Nephron progenitor cell (in vitro differentiated cells): ENCODE measurements at regions not wholly inside any gene's neighbourhood (a gene's known extent, or its start where the extent isn't known, plus 50 kb on each side); places are given as distances from the start of the nearest gene placed in this dataset.
A peak's percentile ranks its signal among the peaks of the same experiment; 100 is the strongest.

Experiments used
- DNase-seq: peaks from one replicate; pipeline ENCODE4 v3.0.0; 2021
- H3K27ac Mint-ChIP-seq: 2 replicates; pipeline ENCODE4 v1.8.0; 2021; ENCODE audit warnings: mild to moderate bottlenecking, moderate library complexity, mixed read lengths
- H3K27me3 Mint-ChIP-seq: 2 replicates; pipeline ENCODE4 v1.8.0; 2021; ENCODE audit warnings: mild to moderate bottlenecking, low read depth, mixed read lengths; ENCODE audit not compliant: poor library complexity
- H3K36me3 Mint-ChIP-seq: 2 replicates; pipeline ENCODE4 v1.8.0; 2021; ENCODE audit warnings: low read depth, mixed read lengths
- H3K4me1 Mint-ChIP-seq: 2 replicates; pipeline ENCODE4 v1.8.0; 2021; ENCODE audit warnings: mixed read lengths
- H3K4me3 Mint-ChIP-seq: 2 replicates; pipeline ENCODE4 v1.8.0; 2021; ENCODE audit warnings: mild to moderate bottlenecking, moderate library complexity, mixed read lengths
- H3K9me3 Mint-ChIP-seq: 2 replicates; pipeline ENCODE4 v1.8.0; 2021; ENCODE audit warnings: mild to moderate bottlenecking, moderate library complexity, mixed read lengths
- CTCF ChIP-seq: fragments of 200-600 bp; sonication (generic); IDR thresholded peaks from 2 replicates; pipeline ENCODE4 v1.5.0; 2021; ENCODE audit warnings: antibody characterized with exemption

- TF ChIP-seq CTCF = peak; percentile 20
- no peak for DNase-seq
- Mint-ChIP-seq H3K9me3 (peaks cover 31% of the 10 kb centered on the region), H3K27me3 (peaks cover 4% of the 10 kb centered on the region), H3K27ac (no peak overlapping the region), H3K4me1 (peaks cover 4% of the 10 kb centered on the region), H3K36me3 (no peaks in the 10 kb centered on the region), H3K4me3 (no peak overlapping the region)
Measured at GRCh38 chr2:223247136-223247535, 195.1 kb downstream of the KCNE4 start.

- Mint-ChIP-seq H3K9me3 (peaks cover 11% of the 10 kb centered on the region), H3K4me3 (no peak overlapping the region), H3K36me3 (no peaks in the 10 kb centered on the region), H3K27ac (no peak overlapping the region), H3K4me1 (peaks cover 4% of the 10 kb centered on the region), H3K27me3 (peaks cover 4% of the 10 kb centered on the region)
- TF ChIP-seq CTCF = no peak
- DNase-seq = no peak
Measured at GRCh38 chr2:223251656-223252229, 199.8 kb downstream of the KCNE4 start.

DNA sequence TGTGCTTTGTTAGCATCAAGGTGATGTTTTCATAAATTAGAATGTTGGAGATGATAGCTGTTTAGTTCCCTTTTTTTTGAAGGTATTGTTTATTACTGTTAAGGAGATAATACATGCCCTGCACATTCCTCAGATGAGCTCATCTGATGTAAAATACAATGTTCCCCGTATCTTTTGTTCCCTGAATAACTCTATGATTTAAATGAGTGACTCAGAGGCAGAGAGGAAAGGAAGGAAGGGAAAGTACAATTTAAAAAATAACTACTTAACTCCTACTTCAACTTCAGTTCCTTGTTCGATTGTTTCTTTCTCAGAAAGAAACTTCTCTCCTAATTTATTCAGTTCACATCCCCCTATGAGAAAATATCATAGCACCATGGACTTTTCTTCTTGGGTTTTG, 208.7 kb downstream of the KCNE4 start:
- Mint-ChIP-seq H3K27ac (no peak overlapping the region), H3K4me1 (peaks cover 10% of the 10 kb centered on the region), H3K36me3 (no peaks in the 10 kb centered on the region), H3K4me3 (no peak overlapping the region), H3K9me3 (peaks cover 17% of the 10 kb centered on the region), H3K27me3 (peaks cover 9% of the 10 kb centered on the region)
- no peak for TF ChIP-seq CTCF
- DNase-seq = no peak

GRCh38 chr2:223262946-223263345, 211.0 kb downstream of the KCNE4 start:
- peaks cover 4% of the 10 kb centered on the region for H3K27me3 Mint-ChIP-seq
- no peaks in the 10 kb centered on the region for H3K36me3 Mint-ChIP-seq
- no peaks in the 10 kb centered on the region for H3K9me3 Mint-ChIP-seq
- no peak for TF ChIP-seq CTCF
- no peak overlapping the region for H3K4me3 Mint-ChIP-seq
- H3K27ac Mint-ChIP-seq = peak overlapping the region; percentile 47
- DNase-seq = no peak
- H3K4me1 Mint-ChIP-seq = peaks cover 10% of the 10 kb centered on the region

DNA sequence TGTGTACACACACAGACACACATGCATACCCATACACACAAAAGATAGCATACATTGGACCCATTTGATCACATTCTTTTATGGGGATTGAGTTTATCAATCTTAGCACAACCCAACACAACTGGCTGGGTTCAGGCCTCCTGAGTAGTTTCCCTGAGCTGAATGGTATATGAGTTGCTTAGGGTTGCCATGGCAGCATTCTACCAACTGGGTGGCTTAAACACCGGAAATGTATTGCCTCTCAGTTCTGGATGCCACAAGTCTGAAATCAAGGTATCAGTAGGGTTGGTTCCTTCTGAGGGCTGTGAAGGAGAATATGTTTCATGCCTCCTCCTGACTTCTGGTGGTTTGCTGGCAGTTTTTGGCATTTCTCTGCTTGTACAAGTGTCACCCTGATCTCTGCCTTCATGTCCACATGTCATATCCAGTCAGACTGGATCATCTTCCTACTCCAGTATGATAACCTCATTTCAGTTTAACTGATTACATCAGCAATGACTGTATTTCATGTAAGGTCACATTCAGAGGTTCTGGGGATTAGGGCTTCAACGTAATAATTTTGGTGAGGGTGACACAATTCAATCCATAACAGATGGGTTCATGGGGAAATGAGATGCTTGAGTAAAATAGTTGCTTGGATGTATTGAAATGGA, 212.7 kb downstream of the KCNE4 start:
- H3K27me3 Mint-ChIP-seq = peaks cover 4% of the 10 kb centered on the region
- no peaks in the 10 kb centered on the region for H3K9me3 Mint-ChIP-seq
- no peak overlapping the region for H3K27ac Mint-ChIP-seq
- H3K36me3 Mint-ChIP-seq = no peaks in the 10 kb centered on the region
- H3K4me3 Mint-ChIP-seq = no peak overlapping the region
- no peak for DNase-seq
- H3K4me1 Mint-ChIP-seq = peaks cover 10% of the 10 kb centered on the region
- no peak for TF ChIP-seq CTCF
